ENCODE measurements at regions not wholly inside any gene's neighbourhood (a gene's known extent, or its start where the extent isn't known, plus 50 kb on each side); places are given as distances from the start of the nearest gene placed in this dataset.

DNA sequence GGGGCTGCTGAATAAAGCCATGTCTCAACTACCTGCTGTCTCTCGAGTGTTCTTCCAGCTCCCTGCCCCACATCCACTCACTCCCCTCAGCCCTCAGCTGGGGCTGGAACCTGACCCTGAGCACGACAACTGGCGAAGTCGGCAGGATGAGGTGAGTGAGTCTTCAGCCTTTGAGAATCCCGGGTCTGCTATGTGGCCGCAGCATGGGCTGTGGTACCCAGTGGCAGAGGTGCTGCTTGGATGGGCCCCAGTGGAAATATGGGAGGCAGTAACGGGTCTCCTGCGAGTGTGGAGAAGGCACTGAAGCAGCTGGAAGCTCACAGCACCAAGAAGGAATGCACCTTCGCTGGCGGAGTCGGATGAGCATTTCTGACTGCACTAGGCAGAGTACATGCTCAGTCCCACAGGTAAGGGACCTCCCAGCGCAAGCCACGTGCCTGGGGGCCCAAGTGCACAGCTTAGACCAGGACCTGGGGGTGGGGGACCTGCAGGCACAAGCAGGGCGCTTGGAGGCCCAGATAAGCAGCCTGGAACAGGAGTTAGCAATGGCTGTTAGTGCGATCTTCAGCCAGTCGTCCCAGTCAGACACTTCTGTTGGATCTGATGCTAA, 95.5 kb upstream of the TMPO start:
- TF ChIP-seq, protein P1, sequence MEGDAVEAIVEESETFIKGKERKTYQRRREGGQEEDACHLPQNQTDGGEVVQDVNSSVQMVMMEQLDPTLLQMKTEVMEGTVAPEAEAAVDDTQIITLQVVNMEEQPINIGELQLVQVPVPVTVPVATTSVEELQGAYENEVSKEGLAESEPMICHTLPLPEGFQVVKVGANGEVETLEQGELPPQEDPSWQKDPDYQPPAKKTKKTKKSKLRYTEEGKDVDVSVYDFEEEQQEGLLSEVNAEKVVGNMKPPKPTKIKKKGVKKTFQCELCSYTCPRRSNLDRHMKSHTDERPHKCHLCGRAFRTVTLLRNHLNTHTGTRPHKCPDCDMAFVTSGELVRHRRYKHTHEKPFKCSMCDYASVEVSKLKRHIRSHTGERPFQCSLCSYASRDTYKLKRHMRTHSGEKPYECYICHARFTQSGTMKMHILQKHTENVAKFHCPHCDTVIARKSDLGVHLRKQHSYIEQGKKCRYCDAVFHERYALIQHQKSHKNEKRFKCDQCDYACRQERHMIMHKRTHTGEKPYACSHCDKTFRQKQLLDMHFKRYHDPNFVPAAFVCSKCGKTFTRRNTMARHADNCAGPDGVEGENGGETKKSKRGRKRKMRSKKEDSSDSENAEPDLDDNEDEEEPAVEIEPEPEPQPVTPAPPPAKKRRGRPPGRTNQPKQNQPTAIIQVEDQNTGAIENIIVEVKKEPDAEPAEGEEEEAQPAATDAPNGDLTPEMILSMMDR (IDR thresholded peaks at IDR 0.05), result no peak
- TF ChIP-seq POLR2A (IDR thresholded peaks at IDR 0.05), result no peak

Data from thyroid gland (tissue), 4 donors.